ENCODE measurements at regions not wholly inside any gene's neighbourhood (a gene's known extent, or its start where the extent isn't known, plus 50 kb on each side); places are given as distances from the start of the nearest gene placed in this dataset.

- TF ChIP-seq CTCF (IDR thresholded peaks at IDR 0.05): no peak
- Histone ChIP-seq H3K27me3 (no peaks in the 10 kb centered on the region), H3K4me3 (no peak overlapping the region), H3K27ac (no peak overlapping the region), H3K4me1 (no peaks in the 10 kb centered on the region), H3K36me3 (no peaks in the 10 kb centered on the region), H3K9me3 (no peaks in the 10 kb centered on the region)
- no peak for DNase-seq
- WGBS, 2 donors (ENCODE audit: low coverage in 1 of 2): 78% methylated on average over 1 of the region's 1 CpG; no CpG with 5 or more reads in 1 of the 2 donors
- in situ Hi-C loops (cut with MboI; ENCODE audit: low pct_ligation_motif_present in 1 of 4, low pct_unique_long_range_greater_than_20kb in 1 of 4, low sequenced_read_pairs in 3 of 4) (no loop called here), intact Hi-C loops (cut with DNase I; ENCODE audit: low total_unique reads) (no loop called here)
Observed at GRCh38 chr9:2286333-2286705, 271.2 kb downstream of the SMARCA2 start.

- in situ Hi-C loops (cut with MboI; ENCODE audit: low pct_ligation_motif_present in 1 of 4, low pct_unique_long_range_greater_than_20kb in 1 of 4, low sequenced_read_pairs in 3 of 4) (no loop called here), intact Hi-C loops (cut with DNase I; ENCODE audit: low total_unique reads) (no loop called here)
- Histone ChIP-seq H3K27me3 (no peaks in the 10 kb centered on the region), H3K4me1 (peaks cover 0 to 4% (median under 1%) of the 10 kb centered on the region in 4 donors), H3K4me3 (no peak overlapping the region), H3K36me3 (no peaks in the 10 kb centered on the region), H3K9me3 (no peaks in the 10 kb centered on the region), H3K27ac (no peak overlapping the region)
- TF ChIP-seq POLR2AphosphoS5 (IDR thresholded peaks at IDR 0.05) (no peak), EP300 (IDR thresholded peaks at IDR 0.05; ENCODE audit: low read depth) (no peak), POLR2A (IDR thresholded peaks at IDR 0.05) (no peak), CTCF (IDR thresholded peaks at IDR 0.05) (no peak)
- DNase-seq: no peak
- WGBS, 2 donors (ENCODE audit: low coverage in 1 of 2): 63% methylated on average over 2 to 5 of the region's 5 CpGs
Observed at GRCh38 chr9:2286825-2287455, 271.8 kb downstream of the SMARCA2 start.

- H3K27ac ChIP-seq: no peak overlapping the region
- 93 to 100% methylated on average over 1 to 7 of the region's 7 CpGs for WGBS, 2 donors (ENCODE audit: low coverage in 1 of 2)
- in situ Hi-C loops (cut with MboI; ENCODE audit: low pct_ligation_motif_present in 1 of 4, low pct_unique_long_range_greater_than_20kb in 1 of 4, low sequenced_read_pairs in 3 of 4): no loop called here
- H3K4me3 ChIP-seq: no peak overlapping the region
- intact Hi-C loops (cut with DNase I; ENCODE audit: low total_unique reads): no loop called here
- no peaks in the 10 kb centered on the region for H3K9me3 ChIP-seq
- peaks cover 0 to 15% (median 1%) of the 10 kb centered on the region in 4 donors for H3K4me1 ChIP-seq
- TF ChIP-seq CTCF (IDR thresholded peaks at IDR 0.05) (no peak), EP300 (IDR thresholded peaks at IDR 0.05; ENCODE audit: low read depth) (no peak), POLR2A (IDR thresholded peaks at IDR 0.05) (no peak)
- H3K36me3 ChIP-seq: no peaks in the 10 kb centered on the region
- DNase-seq: no peak
- H3K27me3 ChIP-seq: no peaks in the 10 kb centered on the region
Observed at GRCh38 chr9:2288309-2288708, 273.2 kb downstream of the SMARCA2 start.

GRCh38 chr9:2289263-2289662 lies 274.1 kb downstream of the SMARCA2 start:
- no peak for TF ChIP-seq POLR2AphosphoS5 (IDR thresholded peaks at IDR 0.05)
- no peak for TF ChIP-seq POLR2A (IDR thresholded peaks at IDR 0.05)
- no peak for TF ChIP-seq EP300 (IDR thresholded peaks at IDR 0.05; ENCODE audit: low read depth)
- no peak for TF ChIP-seq CTCF (IDR thresholded peaks at IDR 0.05)
- Histone ChIP-seq H3K9me3 (no peaks in the 10 kb centered on the region), H3K27me3 (no peaks in the 10 kb centered on the region), H3K4me1 (peaks cover 0 to 15% (median 1%) of the 10 kb centered on the region in 4 donors), H3K4me3 (no peak overlapping the region), H3K36me3 (no peaks in the 10 kb centered on the region), H3K27ac (no peak overlapping the region)
- no peak for DNase-seq
- in situ Hi-C loops (cut with MboI; ENCODE audit: low pct_ligation_motif_present in 1 of 4, low pct_unique_long_range_greater_than_20kb in 1 of 4, low sequenced_read_pairs in 3 of 4): no loop called here
- 88 to 90% methylated on average over 2 to 4 of the region's 4 CpGs for WGBS, 2 donors (ENCODE audit: low coverage in 1 of 2)
- intact Hi-C loops (cut with DNase I; ENCODE audit: low total_unique reads): no loop called here

Data from transverse colon (tissue), 4 donors.